ENCODE measurements at regions not wholly inside any gene's neighbourhood (a gene's known extent, or its start where the extent isn't known, plus 50 kb on each side); places are given as distances from the start of the nearest gene placed in this dataset.

- TF ChIP-seq CTCF (IDR thresholded peaks at IDR 0.05) (no peak), POLR2A (IDR thresholded peaks at IDR 0.05) (no peak)
These were observed 94.2 kb upstream of the SLC2A1 start for GRCh38 chr1:43052786-43053439.
